ENCODE measurements at regions not wholly inside any gene's neighbourhood (a gene's known extent, or its start where the extent isn't known, plus 50 kb on each side); places are given as distances from the start of the nearest gene placed in this dataset.
A peak's percentile ranks its signal among the peaks of the same experiment; 100 is the strongest.
"Not testable (repeated sequence)": the region's sequence is repeated elsewhere in the genome, so short reads cannot be mapped to it uniquely, and the experiment has no call there.

DNA sequence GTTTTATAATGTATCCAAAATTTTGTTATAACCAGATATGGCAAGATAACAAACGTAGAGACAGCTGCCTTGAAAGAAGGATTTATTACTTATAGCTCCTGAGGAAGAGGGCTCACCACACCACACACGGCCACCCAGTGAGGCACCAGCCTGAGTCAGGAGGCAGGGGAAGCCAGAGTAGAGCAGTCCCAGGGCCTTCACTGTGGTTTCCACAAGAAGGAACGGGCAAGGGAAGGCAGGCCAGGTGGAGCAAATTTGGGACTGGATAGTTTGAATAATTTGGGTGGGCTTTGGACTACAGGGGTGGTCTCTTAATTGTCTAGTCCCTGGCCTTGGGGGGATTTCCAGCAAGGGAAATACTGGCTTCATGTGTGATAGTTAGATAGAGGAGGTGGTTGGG is 72.5 kb downstream of the RRAGC start:
- no peak for DNase-seq

DNA sequence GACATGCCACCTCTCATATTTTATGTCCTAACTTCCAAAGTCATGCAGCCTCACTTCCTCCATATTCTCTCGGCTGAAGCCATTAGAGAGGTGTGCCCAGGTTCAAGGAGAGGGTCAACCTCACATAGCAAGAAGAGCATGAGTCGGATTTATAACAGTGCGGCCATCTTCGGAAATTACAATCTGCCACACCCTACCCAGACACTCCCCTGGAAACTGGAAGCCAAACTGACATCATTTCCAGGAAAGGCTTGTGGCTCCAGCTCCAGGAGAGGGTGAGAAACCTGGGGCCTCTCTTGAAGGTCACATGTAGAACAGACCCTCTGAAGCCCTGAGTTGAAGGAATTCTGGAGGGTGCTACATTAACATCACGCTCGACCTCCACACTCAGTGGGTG is 73.5 kb downstream of the RRAGC start:
- DNase-seq = no peak

DNA sequence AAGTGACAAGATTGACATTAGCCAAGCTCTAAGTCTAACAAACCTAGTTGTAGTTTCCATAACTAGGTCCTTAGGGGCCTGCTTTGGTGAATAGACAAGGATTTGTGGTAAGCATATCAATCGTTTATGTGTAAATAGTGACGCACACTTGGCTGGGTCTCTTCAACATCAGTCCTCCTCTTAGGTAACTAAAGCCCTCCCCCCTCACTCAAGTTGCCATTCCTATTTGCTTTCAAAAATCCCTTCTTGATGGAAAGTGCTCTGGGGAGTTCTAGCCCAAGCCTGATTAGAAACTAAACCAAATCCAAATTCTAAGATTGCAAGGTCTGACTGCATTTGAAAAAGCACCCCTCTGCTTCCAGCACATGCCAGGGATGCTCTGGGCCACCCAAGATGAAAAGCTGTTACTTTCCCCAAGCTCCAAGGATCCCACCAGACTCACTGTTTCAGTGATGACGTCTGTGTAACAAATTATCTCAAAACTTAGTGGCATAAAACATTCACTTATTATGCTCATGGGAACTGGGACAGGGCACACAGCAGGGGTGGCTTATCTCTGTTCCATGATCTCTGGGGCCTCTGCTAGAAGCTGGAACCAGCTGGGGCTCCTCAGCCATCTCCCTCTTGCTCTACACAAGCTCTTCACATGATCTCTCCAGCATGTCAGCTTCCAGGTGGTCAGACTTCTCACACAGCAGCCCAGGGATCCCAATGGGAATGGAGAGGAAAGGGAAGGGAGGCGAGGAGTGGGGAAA is 74.1 kb downstream of the RRAGC start:
- DNase-seq = no peak

DNA sequence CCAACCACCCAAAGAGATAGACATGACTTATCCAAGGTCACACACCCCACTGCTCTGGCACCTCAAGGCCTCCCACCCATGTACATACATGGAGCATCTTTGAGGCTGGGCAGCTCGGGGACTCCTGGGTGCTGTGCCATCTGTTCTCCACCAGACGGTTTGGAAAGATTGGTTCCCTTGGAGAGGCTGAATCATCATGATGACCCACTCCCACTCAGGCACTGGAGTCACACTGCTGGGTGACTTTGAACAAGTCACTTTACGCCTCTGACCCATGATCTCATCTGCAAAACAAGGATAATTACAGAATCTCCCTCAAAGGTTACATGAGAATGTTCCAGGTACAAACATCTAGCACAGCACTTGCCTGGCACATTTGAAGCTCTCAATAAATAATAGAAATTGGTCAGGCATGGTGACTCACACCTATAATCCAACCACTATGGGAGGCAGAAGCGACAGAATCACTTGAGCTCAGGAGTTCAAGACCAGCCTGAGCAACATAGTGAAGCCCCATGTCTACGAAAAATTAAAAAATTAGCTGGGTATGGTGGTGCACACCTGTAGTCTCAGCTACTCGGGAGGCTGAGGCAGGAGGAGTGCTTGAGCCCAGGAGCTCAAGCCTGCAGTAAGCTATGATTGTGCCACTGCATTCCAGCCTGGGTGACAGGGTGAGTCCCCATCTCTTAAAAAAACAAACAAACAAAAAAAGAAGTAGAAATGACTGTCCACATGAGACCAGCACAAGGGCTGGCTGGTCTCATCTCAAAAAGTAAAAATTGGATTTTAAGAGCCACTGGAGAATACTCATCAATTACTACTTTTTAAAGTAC is 74.9 kb downstream of the RRAGC start:
- no peak for DNase-seq

DNA sequence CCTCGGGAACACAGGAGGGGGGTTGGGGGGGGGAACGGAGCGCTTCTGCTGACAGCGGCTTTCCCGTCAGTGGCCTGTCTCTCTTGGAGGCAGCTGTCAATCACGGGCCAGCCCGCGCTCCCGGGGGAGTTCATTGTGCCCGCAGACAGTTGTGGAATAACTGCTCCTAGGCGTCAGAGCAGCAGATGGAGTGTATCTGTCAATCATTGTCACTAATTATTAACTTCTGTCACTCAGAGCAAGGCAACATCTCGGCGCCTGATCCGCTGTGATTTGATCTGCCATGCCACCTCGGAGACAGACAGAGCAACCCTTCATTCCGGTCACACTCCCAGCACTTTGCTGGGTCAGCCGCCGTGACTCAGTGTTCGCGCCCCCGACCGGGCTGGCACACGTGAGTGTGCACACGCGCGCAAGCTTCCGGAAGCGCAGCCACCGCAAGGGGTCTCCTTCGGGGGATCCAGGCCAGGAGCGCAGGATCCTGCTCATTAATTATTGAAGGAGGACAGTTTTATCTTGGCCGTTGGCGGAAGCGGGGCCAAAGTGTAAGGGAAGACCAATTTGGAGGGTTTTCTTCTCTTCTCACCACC is 75.8 kb downstream of the RRAGC start:
- peak in 4 of 56 donors; percentile 7 to 25 (median 18) for DNase-seq

DNA sequence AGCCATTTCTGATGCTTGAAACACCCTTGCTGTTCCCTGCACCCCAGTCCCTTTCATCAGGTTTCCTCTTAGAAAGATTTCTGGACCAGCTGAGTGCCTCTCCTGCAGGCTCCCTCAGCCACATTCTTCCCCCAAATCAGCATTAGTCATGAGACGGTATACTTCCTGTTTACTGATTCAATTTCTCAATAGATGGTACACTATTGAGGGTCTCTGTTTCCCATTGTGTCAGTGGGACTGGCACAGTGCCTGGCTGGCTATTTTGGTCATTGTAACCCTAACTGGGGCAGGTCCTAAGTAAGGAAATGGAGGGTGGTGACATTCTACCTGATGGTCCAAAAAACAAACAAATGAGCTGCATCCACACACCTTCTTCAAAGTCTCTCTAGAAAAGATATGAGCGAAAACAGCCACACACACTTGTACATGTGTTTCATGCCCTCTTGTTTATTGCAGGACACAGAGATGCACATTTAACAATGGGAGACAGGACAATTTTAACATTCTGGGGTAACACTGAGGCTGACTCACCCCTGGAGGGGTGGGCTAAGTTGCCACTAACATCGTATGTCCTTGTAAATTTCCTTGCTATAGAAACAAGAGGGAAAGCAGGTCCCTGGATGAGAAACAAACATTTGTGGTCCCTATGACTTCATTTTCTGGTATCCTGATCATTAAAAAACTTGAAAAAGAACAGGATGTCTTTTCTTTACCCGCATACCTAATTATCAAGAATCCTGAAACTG is 77.5 kb downstream of the RRAGC start:
- DNase-seq = no peak

DNA sequence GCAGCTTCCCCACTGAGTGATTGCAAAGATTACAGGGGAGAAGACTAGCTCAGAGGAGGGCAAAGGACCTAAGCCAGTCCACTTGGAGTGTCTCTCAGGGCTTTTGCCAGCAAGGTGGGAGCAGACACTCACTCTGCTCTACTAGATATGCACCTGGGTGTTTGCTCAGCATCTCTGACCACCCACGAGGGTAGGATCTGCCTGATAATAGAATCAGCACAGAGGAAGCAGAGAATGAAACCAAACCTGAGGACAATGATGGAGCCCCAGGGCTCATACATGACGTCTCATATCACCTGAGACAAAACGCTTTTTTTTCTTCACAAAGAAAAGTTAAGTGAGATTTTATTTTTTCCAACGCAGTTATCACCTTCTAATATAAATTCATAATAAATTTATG is 79.4 kb downstream of the RRAGC start:
- DNase-seq = no peak

DNA sequence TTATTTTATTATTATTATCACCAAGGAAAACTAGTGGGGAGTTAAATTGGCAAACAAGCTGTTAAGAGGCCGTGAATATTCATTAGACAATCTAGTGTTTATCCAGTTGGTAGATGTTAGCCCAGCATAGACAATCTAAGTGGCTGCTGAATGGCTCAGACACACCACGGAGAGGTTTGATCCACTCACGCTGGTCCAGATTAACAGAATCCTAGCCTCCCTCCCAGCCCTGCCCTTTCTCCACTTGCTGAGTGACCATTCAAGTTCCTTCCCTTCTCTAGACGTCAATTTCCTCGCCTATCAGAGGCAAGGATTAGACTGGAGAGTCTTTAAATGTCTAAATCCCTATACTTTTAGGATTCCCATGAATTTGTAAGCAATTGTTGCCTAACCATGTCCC is 80.1 kb downstream of the RRAGC start:
- DNase-seq = no peak

DNA sequence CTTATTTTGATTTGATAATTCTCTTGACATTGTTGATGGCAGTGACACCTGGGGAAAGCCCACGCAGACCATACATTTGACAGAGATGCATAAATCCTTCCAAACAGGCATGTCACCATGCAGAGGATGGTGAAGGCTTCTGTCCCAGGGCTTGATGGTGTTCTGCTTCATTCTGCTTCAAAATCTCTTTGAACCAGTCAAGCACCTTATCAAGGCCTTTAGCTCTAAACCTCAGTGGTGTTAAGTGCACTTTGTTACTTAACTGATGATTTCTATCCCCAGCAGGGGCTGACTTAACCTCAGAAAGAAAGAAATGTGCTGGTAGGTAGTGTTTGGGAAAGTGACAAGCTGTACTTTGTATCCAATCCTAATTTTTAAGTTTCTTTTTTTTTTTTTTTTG is 81.1 kb downstream of the RRAGC start:
- DNase-seq = no peak

DNA sequence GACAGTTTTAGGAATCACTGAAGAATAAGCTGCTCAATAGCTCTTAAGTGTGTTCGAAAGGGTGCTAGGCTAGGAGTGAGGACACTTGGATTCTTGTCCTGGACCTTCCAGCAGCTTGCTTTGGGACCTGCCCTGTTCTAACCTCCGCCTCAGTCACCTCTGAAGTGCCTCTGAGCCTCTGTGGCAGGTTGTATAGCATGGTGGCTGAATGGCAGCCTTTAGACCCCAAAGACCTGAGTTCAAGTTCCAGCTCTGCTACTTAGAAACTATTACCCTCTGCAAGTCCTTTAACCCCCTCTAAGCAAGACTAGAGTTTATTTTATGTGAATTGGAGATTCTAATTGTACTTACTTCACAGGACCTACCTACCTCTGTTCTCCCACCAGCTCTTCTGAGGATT is 81.5 kb downstream of the RRAGC start:
- DNase-seq = no peak

DNA sequence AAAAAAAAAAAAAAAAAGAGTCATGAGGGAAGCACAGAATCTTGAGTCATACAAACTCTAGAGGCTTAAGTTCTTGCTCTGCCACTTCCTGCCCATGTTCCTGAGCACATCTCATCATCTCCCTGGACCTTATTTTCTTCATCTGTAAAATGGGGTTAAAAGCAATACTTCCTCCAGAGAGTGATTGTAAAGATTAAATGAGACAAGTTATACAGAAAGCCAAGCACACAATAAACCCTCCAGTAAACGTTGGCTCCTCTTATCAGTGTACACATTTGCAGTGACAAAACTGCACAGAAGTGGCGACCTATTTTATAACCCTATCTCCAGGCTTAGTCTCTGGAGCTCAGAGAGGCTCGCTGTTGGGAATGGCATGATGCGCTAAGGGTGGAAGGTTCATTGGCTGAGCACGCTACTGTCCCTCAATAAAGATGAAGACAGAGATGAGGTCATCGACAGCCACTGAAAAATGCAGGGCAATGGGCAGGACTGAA is 82.1 kb downstream of the RRAGC start:
- no peak for DNase-seq

DNA sequence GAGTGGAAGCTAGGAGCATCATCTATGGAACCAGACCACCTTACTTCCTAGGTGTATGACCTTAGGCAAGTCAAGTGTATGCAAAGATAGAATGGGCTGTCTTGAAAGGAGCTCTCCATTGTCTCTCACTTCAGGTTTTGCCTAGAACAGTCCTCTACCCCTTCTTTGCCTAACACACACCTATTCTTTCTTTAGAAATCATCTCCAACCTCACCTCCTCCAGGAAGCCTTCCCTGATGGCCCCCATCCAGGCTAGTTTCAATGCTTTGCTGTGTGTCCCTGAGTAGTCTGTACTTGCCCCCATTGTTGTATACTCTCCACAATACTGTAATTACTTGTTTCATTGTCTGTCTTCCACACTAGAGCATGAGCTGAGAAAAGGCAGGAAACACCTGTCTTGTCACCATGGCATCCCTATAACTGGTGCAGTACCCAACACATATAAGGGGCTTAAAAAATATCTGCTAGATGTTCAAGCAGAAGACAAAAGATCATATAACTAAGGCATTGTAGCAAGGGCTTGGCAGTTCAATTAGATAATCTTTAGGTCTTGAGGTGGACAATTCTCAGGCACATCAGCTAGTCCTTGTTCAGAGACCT is 83.0 kb downstream of the RRAGC start:
- no peak for DNase-seq

DNA sequence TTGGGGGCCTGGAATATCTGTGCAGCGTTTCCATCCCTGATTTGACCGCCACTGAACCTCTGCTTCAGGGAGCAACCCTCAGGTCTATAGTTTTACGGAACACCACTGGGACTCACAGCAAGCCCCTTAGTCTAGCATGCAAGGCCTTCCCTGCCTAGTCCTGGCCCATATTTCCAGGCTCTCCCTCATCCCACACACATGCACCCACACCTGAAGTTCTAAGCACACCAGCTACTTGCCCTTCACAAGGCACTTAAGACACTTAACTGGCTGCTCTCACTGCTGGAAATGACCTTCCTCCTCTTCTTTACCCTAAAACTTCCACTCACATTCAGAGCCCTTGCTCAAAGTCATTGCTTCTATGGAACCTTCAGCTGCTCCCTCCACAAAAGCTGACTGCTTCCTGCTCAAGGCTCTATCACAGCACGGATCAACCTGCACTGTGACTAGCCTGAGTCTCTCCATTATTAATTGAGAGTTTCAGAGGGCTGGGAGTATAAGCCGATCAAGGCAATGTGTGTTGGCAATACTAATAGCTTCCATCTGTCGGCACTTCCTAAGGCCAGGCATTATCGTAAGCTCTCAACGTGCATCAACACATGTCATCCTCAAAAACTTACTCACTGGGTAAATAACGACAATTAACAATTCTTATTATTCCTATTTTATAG is 84.3 kb downstream of the RRAGC start:
- DNase-seq = no peak

DNA sequence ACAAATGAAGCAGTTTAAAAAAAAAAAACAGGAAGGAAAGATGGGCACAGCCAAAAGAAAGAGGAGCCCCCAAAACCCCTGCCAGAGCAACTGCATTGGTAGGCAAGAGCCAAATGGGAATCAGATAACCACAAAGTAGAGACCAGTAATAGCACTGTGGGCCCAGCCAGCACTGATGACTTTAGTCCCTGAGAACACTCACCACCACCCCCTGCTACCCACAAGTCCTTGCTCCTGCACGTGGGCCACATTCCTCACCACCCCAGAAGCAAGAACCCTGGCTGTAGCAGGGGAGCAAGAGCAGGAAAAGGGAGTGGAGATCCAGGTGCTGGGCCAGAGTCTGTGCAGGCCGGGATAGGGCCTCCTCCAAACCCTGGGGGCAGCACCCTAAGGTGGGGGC is 86.1 kb downstream of the RRAGC start:
- DNase-seq = no peak

DNA sequence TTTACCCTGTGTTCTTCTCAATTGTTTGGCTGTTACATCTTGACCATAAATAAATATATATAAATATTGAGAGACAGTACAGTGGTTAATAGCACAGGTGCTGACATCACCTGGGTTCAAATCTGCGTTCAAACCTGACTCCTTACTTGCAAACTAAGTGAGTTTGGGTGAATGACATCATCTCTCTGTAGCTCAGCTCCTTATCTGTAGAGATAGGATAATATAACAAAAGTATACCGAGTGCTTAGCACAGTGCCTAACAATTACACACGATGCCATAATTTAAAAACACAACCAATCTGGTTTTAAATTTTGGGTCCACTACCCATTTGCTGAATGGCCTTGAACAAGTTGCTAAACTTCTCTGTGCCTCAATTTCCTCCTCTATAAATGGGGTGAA is 86.6 kb downstream of the RRAGC start:
- no peak for DNase-seq

DNA sequence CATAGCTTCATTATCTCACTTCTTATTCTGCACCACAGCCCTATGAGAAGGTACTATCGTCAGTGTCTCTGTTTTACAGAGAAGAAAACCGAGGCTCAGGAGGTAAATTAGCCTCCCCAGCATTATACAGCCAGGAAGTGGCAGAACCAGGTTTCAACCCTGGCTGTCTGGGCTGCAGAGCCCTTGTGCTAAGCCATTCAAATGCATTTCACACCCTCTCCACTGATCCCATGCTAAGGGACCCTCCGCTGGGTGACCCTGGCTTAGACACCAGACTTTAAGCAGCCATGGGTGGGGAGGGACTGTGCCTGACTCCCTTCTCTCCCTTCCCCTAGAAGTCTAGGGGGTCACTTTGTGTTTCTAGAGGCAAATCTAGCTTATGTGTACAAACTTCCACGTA is 87.5 kb downstream of the RRAGC start:
- no peak for DNase-seq

DNA sequence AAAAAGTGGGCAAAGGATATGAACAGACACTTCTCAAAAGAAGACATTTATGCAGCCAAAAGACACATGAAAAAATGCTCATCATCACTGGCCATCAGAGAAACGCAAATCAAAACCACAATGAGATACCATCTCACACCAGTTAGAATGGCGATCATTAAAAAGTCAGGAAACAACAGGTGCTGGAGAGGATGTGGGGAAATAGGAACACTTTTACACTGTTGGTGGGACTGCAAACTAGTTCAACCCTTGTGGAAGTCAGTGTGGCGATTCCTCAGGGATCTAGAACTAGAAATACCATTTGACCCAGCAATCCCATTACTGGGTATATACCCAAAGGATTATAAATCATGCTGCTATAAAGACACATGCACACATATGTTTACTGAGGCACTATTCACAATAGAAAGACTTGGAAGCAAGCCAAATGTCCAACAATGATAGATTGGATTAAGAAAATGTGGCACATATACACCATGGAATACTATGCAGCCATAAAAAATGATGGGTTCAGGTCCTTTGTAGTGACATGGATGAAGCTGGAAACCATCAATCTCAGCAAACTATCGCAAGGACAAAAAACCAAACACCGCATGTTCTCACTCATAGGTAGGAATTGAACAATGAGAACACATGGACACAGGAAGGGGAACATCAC is 88.9 kb downstream of the RRAGC start:
- not testable (repeated sequence) for DNase-seq

DNA sequence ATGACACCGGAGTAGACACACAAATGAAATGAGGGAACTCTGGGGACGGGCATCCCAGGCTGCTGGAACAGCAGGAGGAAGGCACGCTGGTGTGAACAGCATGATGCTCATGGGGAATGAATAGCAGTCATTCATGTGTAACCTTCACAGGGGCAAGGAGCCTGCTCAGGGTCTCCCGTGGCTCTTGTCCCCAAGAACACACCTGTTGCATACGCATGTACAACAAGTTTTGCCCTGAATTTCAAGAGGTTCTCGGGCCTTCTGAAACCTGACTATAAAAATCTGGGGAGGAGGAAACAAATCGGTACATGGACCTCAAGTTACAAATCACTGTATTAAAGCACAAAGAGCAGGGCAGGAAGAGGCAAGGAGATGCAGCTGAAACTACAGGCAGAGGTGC is 93.4 kb downstream of the RRAGC start:
- DNase-seq = no peak

DNA sequence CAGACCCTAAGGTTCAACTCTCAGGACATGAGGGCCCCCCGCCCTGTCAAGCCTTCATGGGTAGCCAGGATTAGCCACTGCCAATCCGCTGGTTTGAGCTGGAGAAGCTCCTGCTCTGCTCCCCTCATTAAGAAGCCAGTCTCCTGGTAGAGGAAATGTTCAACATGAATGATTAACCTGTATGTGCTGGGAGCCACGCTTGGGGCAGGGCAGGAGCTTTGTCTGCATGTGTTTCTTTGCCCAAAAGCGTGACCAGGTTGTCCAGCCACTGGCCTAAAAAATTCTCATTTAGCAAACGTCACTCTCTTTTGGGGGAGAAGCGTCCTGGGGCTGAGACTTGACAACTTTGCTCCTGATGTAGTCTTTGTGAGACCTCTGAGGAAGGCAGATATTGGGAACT is 96.5 kb downstream of the RRAGC start:
- no peak for DNase-seq

DNA sequence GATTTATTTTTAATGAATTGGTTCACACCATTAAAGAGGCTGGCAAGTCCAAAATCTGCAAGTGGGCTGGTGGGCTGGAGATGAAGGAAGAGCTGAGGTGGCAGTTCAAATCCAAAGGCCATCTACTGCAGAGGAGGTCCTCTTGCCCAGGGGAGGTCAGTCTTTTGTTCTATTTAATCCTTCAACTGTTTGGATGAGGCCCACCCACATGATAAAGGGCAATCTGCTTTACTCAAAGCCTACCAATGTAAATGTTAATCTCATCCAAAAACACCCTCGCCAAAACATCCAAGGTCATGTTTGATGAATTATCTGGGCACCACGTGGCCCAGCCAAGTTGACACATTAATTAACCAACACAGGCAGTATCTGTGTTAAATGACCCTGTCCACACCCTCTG is 99.0 kb downstream of the RRAGC start:
- no peak for DNase-seq
